ENCODE measurements at regions not wholly inside any gene's neighbourhood (a gene's known extent, or its start where the extent isn't known, plus 50 kb on each side); places are given as distances from the start of the nearest gene placed in this dataset.
"Not testable (repeated sequence)": the region's sequence is repeated elsewhere in the genome, so short reads cannot be mapped to it uniquely, and the experiment has no call there.

DNA sequence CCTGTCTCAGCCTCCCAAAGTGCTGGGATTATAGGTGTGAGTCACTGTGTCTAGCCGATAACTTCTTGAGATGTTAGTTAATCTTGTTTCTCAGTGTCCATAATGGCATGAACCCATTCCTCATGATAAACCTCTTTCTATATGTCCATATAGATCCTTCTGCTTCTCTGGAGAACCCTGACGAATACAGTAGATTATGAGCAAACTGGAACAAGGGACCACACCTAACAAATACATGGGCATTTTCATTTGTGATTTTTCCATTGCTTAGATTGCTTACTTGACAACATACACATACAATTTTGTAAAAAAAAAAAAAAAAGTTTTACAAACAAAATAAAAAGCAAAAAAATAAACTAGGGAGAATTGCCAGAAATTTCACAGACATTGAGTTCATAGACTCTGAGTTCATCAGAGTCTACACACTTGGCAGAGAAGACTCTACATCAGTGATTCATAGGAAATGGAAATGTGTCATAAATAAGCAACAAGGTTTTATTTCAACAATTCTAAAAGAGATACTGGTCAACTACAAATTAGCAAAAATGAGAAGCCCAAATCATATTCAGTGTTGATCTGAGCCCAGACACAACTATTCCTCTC lies 96.7 kb downstream of the GALR1 start:
- TF ChIP-seq CTCF (IDR thresholded peaks at IDR 0.05), result no peak
- H3K9me3 ChIP-seq, result no peaks in the 10 kb centered on the region
- H3K27ac ChIP-seq, result no peak overlapping the region
- no peaks in the 10 kb centered on the region for H3K36me3 ChIP-seq
- ATAC-seq (ENCODE audit: insufficient number of reproducible peaks, low FRiP score, low read depth) (no peak), DNase-seq (ENCODE audit: low spot score) (no peak)
- no peaks in the 10 kb centered on the region for H3K27me3 ChIP-seq (replicated peaks; ENCODE audit: insufficient read depth)
- H3K4me3 ChIP-seq, result no peak overlapping the region
- H3K4me1 ChIP-seq (ENCODE audit: control insufficient read depth in 1 of 2, low read depth in 2 of 2), result no peaks in the 10 kb centered on the region

DNA sequence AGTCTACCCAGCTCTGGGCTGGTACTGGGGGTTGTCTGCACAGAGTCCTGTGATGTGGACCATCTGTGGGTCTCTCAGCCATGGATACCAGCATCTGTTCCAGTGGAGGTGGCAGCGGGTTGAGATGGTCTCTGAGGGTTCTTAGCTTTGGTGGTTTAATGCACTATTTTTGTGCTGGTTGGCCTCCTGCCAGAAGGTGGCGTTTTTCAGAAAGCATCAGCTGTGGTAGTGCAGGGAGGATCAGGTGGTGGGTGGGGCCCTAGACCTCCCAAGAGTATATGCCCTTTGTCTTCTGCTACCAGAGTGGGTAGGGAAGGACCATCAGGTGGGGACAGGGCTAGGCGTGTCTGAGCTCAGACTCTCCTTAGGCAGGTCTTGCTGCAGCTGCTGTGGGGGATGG lies 103.7 kb downstream of the GALR1 start:
- H3K4me1 ChIP-seq (ENCODE audit: control insufficient read depth in 1 of 2, low read depth in 2 of 2); DNase-seq (ENCODE audit: low spot score); H3K36me3 ChIP-seq; H3K27ac ChIP-seq; H3K27me3 ChIP-seq (replicated peaks; ENCODE audit: insufficient read depth); ATAC-seq (ENCODE audit: insufficient number of reproducible peaks, low FRiP score, low read depth); H3K4me3 ChIP-seq; H3K9me3 ChIP-seq: not testable (repeated sequence)

GRCh38 chr18:77359561-77360314 lies 110.1 kb downstream of the GALR1 start:
- no peak for ATAC-seq (ENCODE audit: insufficient number of reproducible peaks, low FRiP score, low read depth)
- Histone ChIP-seq H3K27ac (no peak overlapping the region), H3K27me3 (replicated peaks; ENCODE audit: insufficient read depth) (no peaks in the 10 kb centered on the region), H3K4me3 (no peak overlapping the region), H3K4me1 (ENCODE audit: control insufficient read depth in 1 of 2, low read depth in 2 of 2) (no peaks in the 10 kb centered on the region), H3K36me3 (no peaks in the 10 kb centered on the region), H3K9me3 (no peaks in the 10 kb centered on the region)
- TF ChIP-seq CTCF (IDR thresholded peaks at IDR 0.05), result no peak
- no peak for DNase-seq (ENCODE audit: low spot score)

DNA sequence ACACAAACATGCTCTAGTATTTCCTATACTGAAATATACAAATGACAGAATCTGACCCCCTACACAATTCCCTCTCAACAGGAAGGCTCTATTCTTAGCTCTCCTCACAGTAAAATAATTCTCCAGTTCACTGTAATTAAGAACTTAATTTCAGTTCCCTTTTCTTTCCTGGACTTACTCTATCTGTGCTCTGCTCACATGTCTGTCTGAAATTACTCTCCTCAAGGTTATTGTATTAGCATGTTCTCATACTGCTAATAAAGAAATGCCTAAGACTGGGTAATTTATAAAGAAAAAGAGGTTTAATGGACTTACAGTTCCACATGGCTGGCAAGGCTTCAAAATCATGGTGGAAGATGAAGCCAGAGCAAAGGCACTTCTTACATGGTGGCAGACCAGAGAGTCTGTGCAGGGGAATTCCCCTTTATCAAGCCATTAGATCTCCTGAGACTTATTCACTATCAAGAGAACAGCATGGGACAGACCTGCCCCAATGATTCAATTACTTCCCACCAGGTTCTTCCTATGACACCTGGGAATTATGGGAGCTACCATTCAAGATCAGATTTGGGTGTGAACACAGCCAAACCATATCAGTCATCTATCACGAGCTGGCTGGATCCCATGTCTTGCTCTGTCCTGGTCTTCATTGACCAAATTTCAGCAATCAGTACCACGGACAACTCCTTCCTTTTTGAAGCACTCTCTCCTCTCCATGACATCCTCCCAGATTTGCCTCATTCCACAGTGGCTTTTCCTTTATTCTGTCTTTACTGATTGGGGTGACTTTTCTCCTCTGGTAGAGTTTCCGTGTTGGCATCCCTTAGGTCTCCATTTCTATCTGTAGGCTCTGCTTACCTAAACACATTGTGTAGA lies 110.9 kb downstream of the GALR1 start:
- DNase-seq (ENCODE audit: low spot score) (no peak), ATAC-seq (ENCODE audit: insufficient number of reproducible peaks, low FRiP score, low read depth) (no peak)
- H3K36me3 ChIP-seq, result no peaks in the 10 kb centered on the region
- no peak overlapping the region for H3K4me3 ChIP-seq
- no peaks in the 10 kb centered on the region for H3K4me1 ChIP-seq (ENCODE audit: control insufficient read depth in 1 of 2, low read depth in 2 of 2)
- no peaks in the 10 kb centered on the region for H3K27me3 ChIP-seq (replicated peaks; ENCODE audit: insufficient read depth)
- no peaks in the 10 kb centered on the region for H3K9me3 ChIP-seq
- no peak overlapping the region for H3K27ac ChIP-seq
- TF ChIP-seq CTCF (IDR thresholded peaks at IDR 0.05), result no peak

DNA sequence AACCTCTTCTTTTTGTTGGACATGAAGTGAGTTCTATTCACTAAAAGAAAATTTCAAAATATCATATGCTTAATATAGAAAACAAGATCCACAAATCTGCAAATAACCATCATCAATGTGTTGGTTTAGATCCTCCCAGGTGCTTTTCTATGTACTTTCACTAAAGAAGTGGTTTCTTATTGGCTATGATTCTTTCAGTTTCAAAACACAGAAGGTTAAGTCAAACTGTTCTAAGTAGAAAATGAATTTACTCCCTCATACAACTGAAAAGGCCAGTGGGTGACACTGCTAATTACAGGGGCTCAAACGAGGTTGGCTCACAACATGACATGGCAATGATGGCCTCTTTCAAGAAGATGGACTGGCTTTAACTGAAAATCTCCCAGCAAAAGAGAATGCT lies 111.7 kb downstream of the GALR1 start:
- Histone ChIP-seq H3K36me3 (no peaks in the 10 kb centered on the region), H3K9me3 (no peaks in the 10 kb centered on the region), H3K27ac (no peak overlapping the region), H3K4me3 (no peak overlapping the region), H3K27me3 (replicated peaks; ENCODE audit: insufficient read depth) (no peaks in the 10 kb centered on the region), H3K4me1 (ENCODE audit: control insufficient read depth in 1 of 2, low read depth in 2 of 2) (no peaks in the 10 kb centered on the region)
- TF ChIP-seq CTCF (IDR thresholded peaks at IDR 0.05), result no peak
- DNase-seq (ENCODE audit: low spot score), result no peak
- ATAC-seq (ENCODE audit: insufficient number of reproducible peaks, low FRiP score, low read depth), result no peak
